DMS79 (cell line): ENCODE measurements at regions not wholly inside any gene's neighbourhood (a gene's known extent, or its start where the extent isn't known, plus 50 kb on each side); places are given as distances from the start of the nearest gene placed in this dataset.

Source experiments
- DNase-seq: peaks from one replicate; lab custom pipeline; 2025; lab: John Stamatoyannopoulos, UW

- DNase-seq = no peak
These were observed 597.6 kb downstream of the LMO4 start for GRCh38 chr1:87926131-87926830.

GRCh38 chr1:87926921-87927320 lies 598.2 kb downstream of the LMO4 start:
- DNase-seq = no peak

GRCh38 chr1:87927391-87928280 lies 599.0 kb downstream of the LMO4 start:
- no peak for DNase-seq

GRCh38 chr1:87928623-87929022 lies 599.9 kb downstream of the LMO4 start:
- DNase-seq = no peak

GRCh38 chr1:87929906-87930305 lies 601.2 kb downstream of the LMO4 start:
- no peak for DNase-seq

- DNase-seq = no peak
These were observed 602.1 kb downstream of the LMO4 start for GRCh38 chr1:87930796-87931195.

GRCh38 chr1:87933171-87933570 lies 604.5 kb downstream of the LMO4 start:
- DNase-seq = no peak

GRCh38 chr1:87935130-87935529 lies 606.5 kb downstream of the LMO4 start:
- no peak for DNase-seq

GRCh38 chr1:87937831-87938395 lies 609.2 kb downstream of the LMO4 start:
- DNase-seq = peak; percentile 92

GRCh38 chr1:87938631-87939030 lies 610.0 kb downstream of the LMO4 start:
- DNase-seq = no peak

- no peak for DNase-seq
These were observed 610.8 kb downstream of the LMO4 start for GRCh38 chr1:87939444-87939843.

GRCh38 chr1:87940421-87940820 lies 611.7 kb downstream of the LMO4 start:
- no peak for DNase-seq

GRCh38 chr1:87941337-87941946 lies 612.8 kb downstream of the LMO4 start:
- peak; percentile 62 for DNase-seq

GRCh38 chr1:87942165-87942564 lies 613.5 kb downstream of the LMO4 start:
- no peak for DNase-seq

GRCh38 chr1:87949711-87950110 lies 621.0 kb downstream of the LMO4 start:
- DNase-seq = no peak

GRCh38 chr1:87950369-87950768 lies 621.7 kb downstream of the LMO4 start:
- DNase-seq = no peak

- no peak for DNase-seq
These were observed 622.7 kb downstream of the LMO4 start for GRCh38 chr1:87951409-87951808.

- DNase-seq = no peak
These were observed 623.2 kb downstream of the LMO4 start for GRCh38 chr1:87951852-87952251.

- DNase-seq = no peak
These were observed 624.4 kb downstream of the LMO4 start for GRCh38 chr1:87953121-87953520.

- no peak for DNase-seq
These were observed 625.2 kb downstream of the LMO4 start for GRCh38 chr1:87953732-87954344.

- no peak for DNase-seq
These were observed 626.4 kb downstream of the LMO4 start for GRCh38 chr1:87955038-87955437.

GRCh38 chr1:87956072-87956471 lies 627.4 kb downstream of the LMO4 start:
- no peak for DNase-seq
